Coronary artery (tissue), 2 donors: ENCODE measurements at regions not wholly inside any gene's neighbourhood (a gene's known extent, or its start where the extent isn't known, plus 50 kb on each side); places are given as distances from the start of the nearest gene placed in this dataset.

Experiments
- DNase-seq: peaks from one replicate; pipeline ENCODE4 v3.0.0-alpha.2; 2017; ENCODE audit warnings: low spot score
- H3K27ac ChIP-seq, 2 donors: fragments of 200-600 bp; sonication (generic); one replicate each; pipeline ENCODE4 v1.5.1; 2016 to 2019
- H3K4me3 ChIP-seq: fragments of 200-600 bp; sonication (generic); 2 replicates; pipeline ENCODE4 v1.5.1; 2016; ENCODE audit warnings: mild to moderate bottlenecking, moderate library complexity
- CTCF ChIP-seq: fragments of 200-600 bp; sonication (generic); IDR thresholded peaks from one replicate; pipeline ENCODE4 v1.5.1; 2019; ENCODE audit warnings: antibody characterized with exemption

- TF ChIP-seq CTCF: no peak
- Histone ChIP-seq H3K27ac (no peak overlapping the region), H3K4me3 (no peak overlapping the region)
- DNase-seq: no peak
Observed at GRCh38 chr11:92811341-92811740, 158.1 kb upstream of the MTNR1B start.

- DNase-seq: no peak
- Histone ChIP-seq H3K27ac (no peak overlapping the region), H3K4me3 (no peak overlapping the region)
- no peak for TF ChIP-seq CTCF
Observed at GRCh38 chr11:92812841-92813240, 156.6 kb upstream of the MTNR1B start.

GRCh38 chr11:92819830-92820229 is 149.6 kb upstream of the MTNR1B start:
- Histone ChIP-seq H3K4me3 (no peak overlapping the region), H3K27ac (no peak overlapping the region)
- DNase-seq: no peak
- TF ChIP-seq CTCF: no peak

- TF ChIP-seq CTCF: no peak
- DNase-seq: no peak
- no peak overlapping the region for H3K27ac ChIP-seq
- H3K4me3 ChIP-seq: no peak overlapping the region
Observed at GRCh38 chr11:92820860-92821259, 148.6 kb upstream of the MTNR1B start.

- Histone ChIP-seq H3K4me3 (no peak overlapping the region), H3K27ac (no peak overlapping the region)
- no peak for DNase-seq
- no peak for TF ChIP-seq CTCF
Observed at GRCh38 chr11:92822410-92822809, 147.0 kb upstream of the MTNR1B start.

- H3K4me3 ChIP-seq: no peak overlapping the region
Observed at GRCh38 chr11:92826136-92826535, 143.3 kb upstream of the MTNR1B start.

GRCh38 chr11:92826603-92827002 is 142.8 kb upstream of the MTNR1B start:
- Histone ChIP-seq H3K27ac (no peak overlapping the region), H3K4me3 (no peak overlapping the region)
- DNase-seq: no peak
- TF ChIP-seq CTCF: no peak

More at GRCh38 chr11:92826136-92826535, 143.3 kb upstream of the MTNR1B start:
- TF ChIP-seq CTCF: no peak
- no peak for DNase-seq
- H3K27ac ChIP-seq: no peak overlapping the region
